SW480 (cell line): ENCODE measurements at regions not wholly inside any gene's neighbourhood (a gene's known extent, or its start where the extent isn't known, plus 50 kb on each side); places are given as distances from the start of the nearest gene placed in this dataset.

Source experiments
- DNase-seq: peaks from one replicate; pipeline ENCODE4 v3.0.0-alpha.2; 2016; ENCODE audit warnings: low spot score

GRCh38 chr11:45518141-45518832, 147.1 kb downstream of the CHST1 start:
- DNase-seq, result no peak

GRCh38 chr11:45517171-45517770, 148.2 kb downstream of the CHST1 start:
- no peak for DNase-seq

DNA sequence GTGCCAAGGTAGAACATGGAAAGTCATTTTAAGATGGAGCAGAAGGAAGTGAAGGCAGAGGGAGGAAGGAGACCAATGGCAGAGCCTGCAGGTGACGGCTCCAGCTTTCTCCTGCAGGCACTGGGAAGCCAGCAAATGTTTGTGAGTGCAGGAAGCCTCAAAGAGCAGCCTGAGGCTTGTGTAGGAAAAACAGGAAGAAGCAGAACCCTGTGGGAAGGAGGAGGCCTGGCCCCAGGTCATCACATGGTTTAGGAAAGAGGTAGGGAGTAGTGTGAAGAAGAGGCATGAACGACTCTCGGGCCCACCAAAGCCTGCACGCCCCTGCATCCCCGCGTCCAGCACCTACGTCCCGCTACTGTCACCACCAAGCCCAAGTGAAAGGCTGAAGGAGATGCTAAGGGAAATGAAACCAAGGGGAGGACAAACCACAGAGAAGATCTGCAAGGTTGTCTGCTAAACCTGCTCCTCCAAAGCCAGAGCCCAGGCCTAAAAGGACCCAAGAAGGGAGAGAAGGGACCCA, 151.5 kb downstream of the CHST1 start:
- no peak for DNase-seq

- DNase-seq, result no peak
Measured at GRCh38 chr11:45512471-45513148, 152.8 kb downstream of the CHST1 start.

GRCh38 chr11:45511566-45511965, 153.9 kb downstream of the CHST1 start:
- DNase-seq, result no peak

- DNase-seq, result no peak
Measured at GRCh38 chr11:45507916-45508315, 157.5 kb downstream of the CHST1 start.

GRCh38 chr11:45503311-45503710, 162.1 kb downstream of the CHST1 start:
- DNase-seq, result no peak

GRCh38 chr11:45502226-45502545, 163.2 kb downstream of the CHST1 start:
- DNase-seq, result no peak

GRCh38 chr11:45501392-45502225, 163.8 kb downstream of the CHST1 start:
- DNase-seq, result no peak

GRCh38 chr11:45500451-45500850, 165.0 kb downstream of the CHST1 start:
- no peak for DNase-seq

DNA sequence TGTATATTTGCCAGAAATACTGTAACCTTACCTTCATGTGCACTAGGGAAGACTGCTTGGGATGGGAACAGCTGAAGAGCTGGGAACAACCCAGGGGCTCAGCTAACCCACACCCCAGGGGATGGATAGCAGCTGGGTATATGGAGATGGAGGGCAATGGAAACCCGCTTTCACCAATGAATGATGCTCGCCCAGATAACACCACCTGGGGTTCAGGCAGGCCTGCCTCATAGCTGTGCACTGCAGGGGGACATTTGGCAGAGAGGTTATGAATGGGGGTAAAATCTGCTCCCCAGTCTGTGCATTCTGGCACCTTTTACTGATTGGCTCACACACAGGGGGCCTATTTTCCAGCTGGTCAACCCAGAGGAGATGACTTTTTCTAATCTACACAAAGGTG, 170.7 kb downstream of the CHST1 start:
- DNase-seq, result no peak

GRCh38 chr11:45489281-45489905, 176.0 kb downstream of the CHST1 start:
- DNase-seq, result no peak

- DNase-seq, result no peak
Measured at GRCh38 chr11:45486461-45486860, 179.0 kb downstream of the CHST1 start.

DNA sequence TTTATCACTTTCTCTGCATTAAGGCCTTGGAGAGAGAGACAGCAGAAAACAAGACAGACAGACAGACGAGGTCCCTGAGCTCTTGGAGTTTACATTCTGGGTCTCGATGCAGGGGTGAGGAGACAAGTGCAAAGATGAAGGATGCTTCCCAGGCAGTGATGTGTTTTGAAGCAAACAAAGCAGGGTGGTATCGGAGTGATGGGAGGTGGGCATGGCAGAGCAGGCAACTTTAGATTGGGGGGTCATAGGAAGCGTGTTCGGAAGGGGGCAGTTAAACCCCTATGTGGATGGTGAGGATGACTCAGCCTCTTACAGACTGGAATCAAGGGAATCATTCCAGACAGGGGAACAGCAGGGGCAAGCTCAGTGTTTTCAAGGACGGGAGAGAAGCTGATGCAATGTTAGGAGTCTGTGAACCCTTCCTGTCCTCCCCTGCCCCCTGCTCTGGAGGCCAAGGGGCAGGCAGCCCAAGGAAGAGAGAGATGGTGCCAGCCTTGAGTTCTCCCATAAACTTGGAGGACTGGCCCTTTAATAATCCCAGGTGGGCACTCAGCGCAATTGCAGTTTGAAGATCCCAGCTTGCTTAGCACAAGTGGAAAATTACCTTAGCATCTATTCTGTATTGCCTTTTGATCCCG, 180.2 kb downstream of the CHST1 start:
- DNase-seq, result no peak

GRCh38 chr11:45484326-45484883, 181.0 kb downstream of the CHST1 start:
- DNase-seq, result no peak

- no peak for DNase-seq
Measured at GRCh38 chr11:45483416-45483815, 182.0 kb downstream of the CHST1 start.

DNA sequence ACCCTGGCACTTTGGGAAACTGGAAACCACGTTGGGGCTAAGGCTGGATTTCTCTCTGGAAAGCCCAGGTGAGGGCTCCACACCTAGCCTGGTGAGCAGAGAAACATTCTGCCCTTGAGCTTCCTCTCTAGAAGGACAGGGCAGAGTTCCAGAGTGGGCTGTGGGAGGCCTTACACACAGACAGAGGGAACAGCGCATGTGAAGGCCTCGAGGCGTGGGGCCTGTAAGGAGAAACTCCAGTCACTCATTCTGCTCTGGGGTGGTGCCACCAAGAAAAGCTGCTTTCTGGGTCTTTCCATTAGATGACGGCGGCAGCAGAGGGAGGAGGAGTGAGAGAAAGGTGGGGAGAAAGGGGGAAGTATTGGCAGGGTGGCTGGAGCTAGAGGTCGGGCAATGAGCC, 183.1 kb downstream of the CHST1 start:
- DNase-seq, result no peak

GRCh38 chr11:45481026-45481425, 184.4 kb downstream of the CHST1 start:
- DNase-seq, result no peak

GRCh38 chr11:45477588-45477987, 187.8 kb downstream of the CHST1 start:
- no peak for DNase-seq

DNA sequence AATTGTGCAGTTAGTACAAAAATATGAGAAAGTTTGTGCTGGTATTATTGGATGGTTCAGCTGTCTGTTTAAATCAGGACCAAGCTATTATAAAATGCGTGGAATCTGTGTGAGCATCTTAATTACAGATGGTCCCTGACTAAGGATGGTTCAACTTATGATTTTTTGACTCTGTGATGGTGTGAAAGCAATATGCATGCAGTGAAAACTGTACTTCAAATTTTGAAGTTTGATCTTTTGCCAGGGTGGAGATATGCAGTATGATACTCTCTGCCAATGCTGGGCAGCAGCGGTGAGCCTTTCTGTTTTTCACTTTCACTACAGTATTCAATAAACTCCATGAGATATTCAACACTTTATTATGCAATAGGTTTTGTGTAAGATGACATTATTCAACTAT, 189.3 kb downstream of the CHST1 start:
- DNase-seq, result no peak

GRCh38 chr11:45475173-45475572, 189.0 kb upstream of the SYT13 start:
- no peak for DNase-seq
